HG03064 (cell line): ENCODE measurements at regions not wholly inside any gene's neighbourhood (a gene's known extent, or its start where the extent isn't known, plus 50 kb on each side); places are given as distances from the start of the nearest gene placed in this dataset.
"Not testable (repeated sequence)": the region's sequence is repeated elsewhere in the genome, so short reads cannot be mapped to it uniquely, and the experiment has no call there.

Source experiments
- ATAC-seq: cut with Tn5 transposase; IDR thresholded peaks from one replicate; pipeline ENCODE4 v1.9.1; 2021; ENCODE audit warnings: low read depth; ENCODE audit not compliant: unreplicated experiment

GRCh38 chr14:38973083-38973700 lies 129.8 kb downstream of the SEC23A start:
- ATAC-seq = no peak

GRCh38 chr14:38972511-38972910 lies 130.5 kb downstream of the SEC23A start:
- no peak for ATAC-seq

DNA sequence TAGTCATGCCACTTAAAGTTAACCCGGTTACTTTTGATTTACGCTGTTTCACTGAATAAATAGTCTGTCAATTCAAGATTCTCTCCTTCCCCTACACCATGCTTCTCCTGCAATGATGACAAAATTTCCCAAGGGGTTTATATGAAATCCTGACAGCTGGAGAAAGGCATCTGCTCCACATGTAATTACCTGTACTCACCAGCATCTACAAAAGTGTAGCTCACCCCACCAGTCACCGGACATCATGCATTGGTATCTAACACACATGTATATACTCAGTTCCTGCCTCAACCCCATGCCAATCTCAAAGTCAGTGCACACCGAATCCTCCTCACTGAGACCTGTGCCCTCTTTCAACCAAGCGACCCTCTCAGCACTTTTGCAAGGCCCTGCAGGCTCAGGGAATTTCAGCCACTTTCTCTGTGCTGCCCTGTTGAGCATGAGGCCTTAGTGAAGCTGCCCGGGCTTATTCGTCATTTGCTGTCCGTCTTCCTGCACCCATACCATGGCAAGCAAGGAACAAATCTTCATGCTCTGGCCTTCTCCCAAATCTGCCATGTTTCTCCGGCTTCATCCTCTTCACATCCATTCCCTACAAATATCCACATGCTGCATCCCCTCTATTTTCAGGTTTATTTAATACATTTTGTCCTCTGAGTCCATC lies 131.6 kb downstream of the SEC23A start:
- no peak for ATAC-seq

- ATAC-seq = no peak
Measured at GRCh38 chr14:38964630-38965029, 138.4 kb downstream of the SEC23A start.

- ATAC-seq = no peak
Measured at GRCh38 chr14:38960946-38961531, 142.0 kb downstream of the SEC23A start.

DNA sequence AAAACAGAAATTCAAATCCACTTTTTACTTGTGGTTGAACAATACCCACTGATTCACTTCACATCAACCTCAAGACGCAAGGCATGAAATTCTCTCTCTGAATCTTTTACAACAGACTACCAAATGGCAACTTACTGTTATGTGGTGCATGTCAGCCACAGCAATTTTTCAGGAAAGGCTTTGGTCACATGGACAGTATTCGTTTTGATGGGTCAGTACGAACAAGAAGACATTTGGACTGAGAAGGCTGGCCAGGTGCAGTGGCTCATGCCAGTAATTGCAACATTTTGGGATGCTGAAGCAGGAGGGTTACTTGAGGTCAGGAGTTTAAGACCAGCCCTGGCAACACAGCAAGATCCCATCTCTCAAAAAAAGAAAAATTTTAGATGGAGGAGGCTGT lies 144.0 kb downstream of the SEC23A start:
- no peak for ATAC-seq

GRCh38 chr14:38958589-38958988 lies 144.4 kb downstream of the SEC23A start:
- ATAC-seq = no peak

DNA sequence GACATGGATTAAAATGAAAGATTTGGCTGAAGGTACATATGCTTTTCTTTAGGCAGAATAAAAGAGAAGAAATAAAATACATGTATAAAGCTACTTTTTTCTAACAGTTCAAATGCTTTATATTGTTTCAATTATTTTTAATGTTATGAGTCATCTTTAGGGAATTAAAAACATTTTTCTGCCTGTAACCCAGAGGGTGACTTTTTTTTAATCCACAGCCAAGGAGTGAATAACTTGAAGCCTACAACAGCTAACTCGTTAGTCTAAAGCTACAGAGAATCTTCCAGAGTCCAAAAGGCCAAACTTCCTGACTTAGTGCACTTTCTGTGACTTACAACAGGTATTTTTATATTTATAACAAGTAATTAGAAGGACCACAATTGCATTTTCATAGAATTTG lies 151.6 kb downstream of the SEC23A start:
- ATAC-seq = no peak

DNA sequence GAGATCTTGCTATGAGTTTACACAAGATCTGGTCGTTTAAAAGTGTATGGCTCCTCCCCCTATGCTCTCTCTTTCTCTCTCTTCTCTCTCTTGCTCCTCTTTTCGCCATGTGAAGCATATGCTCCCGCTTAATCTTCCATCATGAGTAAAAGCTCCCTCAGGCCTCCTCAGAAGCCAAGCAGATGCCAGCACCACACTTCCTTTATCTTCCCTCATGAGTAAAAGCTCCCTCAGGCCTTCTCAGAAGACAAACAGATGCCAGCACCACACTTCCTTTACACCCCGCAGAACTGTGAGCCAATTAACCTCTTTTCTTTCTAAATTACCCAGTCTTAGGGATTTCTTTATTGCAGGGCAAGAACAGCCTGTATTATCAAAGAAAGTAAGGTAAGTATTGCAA lies 152.4 kb downstream of the SEC23A start:
- ATAC-seq = no peak

GRCh38 chr14:38948576-38948975 lies 154.5 kb downstream of the SEC23A start:
- ATAC-seq = no peak

- ATAC-seq = no peak
Measured at GRCh38 chr14:38948171-38948570, 154.9 kb downstream of the SEC23A start.

DNA sequence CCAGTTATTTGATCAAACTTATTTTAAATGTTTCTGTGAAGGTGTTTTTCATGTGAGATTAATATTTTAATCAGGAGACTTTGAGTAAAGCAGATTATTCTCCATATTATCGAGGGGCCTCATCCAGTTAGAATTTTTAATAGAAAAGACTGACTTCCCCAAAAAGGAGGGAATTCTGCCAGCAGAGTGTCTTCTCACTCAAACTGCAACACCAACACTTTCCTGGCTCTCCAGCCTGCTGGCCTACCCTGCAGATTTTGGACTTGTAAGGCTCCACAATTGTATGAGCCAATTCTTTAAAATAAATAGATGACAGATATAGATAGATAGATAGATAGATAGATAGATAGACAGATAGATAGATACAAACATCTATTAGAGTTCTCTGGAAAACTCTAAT lies 155.7 kb downstream of the SEC23A start:
- no peak for ATAC-seq

GRCh38 chr14:38944691-38945090 lies 158.3 kb downstream of the SEC23A start:
- ATAC-seq = no peak

GRCh38 chr14:38941488-38941887 lies 161.5 kb downstream of the SEC23A start:
- ATAC-seq = no peak

- ATAC-seq = not testable (repeated sequence)
Measured at GRCh38 chr14:38932653-38933000, 170.4 kb downstream of the SEC23A start.

DNA sequence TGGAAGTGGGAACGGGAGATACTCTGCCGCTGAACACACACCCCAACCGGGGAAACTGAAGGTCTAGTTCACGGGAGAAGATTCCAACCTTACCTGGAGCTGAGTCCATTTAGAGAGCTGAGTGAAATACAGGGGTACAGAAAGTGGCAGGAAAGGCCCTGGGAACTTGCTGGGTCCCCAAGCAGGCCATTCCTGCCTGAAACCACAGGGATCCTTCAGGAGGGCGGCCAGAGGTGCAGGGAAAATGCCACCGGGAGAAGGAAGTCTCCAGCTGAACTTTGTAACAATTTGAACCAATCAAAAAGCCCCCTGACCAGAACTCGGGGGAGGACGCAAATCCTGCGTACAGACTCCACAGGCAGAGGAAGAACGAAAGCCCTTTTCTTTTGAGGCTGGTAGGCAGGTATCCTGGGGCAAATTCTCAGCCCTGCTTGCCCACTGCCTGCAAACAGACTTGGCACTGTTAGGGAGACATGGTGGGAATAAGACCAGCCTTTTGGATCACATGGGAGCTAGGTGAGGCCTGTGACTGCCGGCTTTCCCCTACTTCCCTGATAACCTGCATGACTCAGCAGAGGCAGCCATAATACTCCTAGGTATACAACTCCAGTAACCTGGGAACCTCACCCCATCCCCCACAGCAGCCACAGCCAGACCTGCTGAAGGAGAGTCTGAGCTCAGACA lies 170.9 kb downstream of the SEC23A start:
- no peak for ATAC-seq

DNA sequence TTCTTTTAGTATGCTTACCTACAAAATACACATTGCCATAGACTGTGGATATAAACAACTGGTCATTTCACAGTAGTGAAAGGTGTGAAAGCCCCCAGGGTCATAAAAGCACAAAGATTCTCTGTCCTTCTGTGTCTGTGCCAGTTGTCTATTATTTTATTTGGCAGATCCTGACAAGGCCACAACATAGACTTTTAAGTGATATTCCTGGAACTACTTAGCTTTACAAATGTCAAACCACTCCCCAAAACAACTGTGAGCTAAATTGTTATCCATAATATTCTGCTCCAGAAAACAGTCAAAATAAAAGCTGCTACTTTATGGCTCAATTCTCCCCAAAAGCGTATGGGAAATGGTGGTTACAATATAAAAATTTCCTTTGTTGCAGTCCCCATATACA lies 172.1 kb downstream of the SEC23A start:
- ATAC-seq = no peak

DNA sequence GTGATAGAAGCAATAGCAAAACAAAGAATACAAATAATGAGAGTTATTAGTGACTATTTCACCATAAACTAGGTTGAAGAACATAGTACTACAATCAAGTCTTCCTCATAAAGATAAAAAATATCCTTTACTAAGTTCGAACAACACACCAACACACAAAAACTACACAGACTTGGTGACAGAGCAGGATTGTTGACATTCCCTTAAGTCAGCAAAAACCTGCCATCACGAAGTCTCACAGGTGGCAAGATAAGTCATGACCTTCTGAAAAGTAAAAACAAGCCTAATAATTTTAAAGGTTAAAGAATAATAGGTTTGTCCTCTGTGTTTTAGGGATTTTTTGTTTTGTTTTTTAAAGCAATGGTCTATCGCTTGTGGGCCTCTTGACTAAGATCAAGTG lies 173.0 kb downstream of the SEC23A start:
- no peak for ATAC-seq

DNA sequence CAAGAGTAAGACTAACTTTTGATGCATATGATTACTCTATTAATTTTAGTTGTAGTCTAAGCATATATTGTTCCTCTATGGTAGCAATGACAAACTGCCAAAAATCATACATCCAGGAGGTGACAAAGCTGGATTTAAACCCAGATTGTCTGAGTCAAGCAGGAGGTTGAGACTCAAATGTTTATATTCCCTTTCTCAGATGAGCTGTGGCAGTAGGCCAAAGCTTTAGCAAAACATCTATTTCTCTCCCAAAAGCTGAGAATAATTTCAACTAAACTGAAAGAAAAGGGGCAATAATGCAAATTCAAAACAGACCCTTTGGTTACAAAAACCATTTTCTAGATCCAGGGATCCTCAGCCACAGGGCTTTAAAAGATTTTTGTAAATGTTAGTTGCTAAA lies 173.6 kb downstream of the SEC23A start:
- ATAC-seq = no peak

GRCh38 chr14:38921893-38922292 lies 181.1 kb downstream of the SEC23A start:
- ATAC-seq = not testable (repeated sequence)

- ATAC-seq = no peak
Measured at GRCh38 chr14:38915125-38915524, 187.9 kb downstream of the SEC23A start.

GRCh38 chr14:38910092-38910491 lies 192.9 kb downstream of the SEC23A start:
- no peak for ATAC-seq
